Cardiac fibroblast (primary cell): ENCODE measurements at regions not wholly inside any gene's neighbourhood (a gene's known extent, or its start where the extent isn't known, plus 50 kb on each side); places are given as distances from the start of the nearest gene placed in this dataset.
A peak's percentile ranks its signal among the peaks of the same experiment; 100 is the strongest.

ENCODE experiments used
- DNase-seq, 2 donors: peaks; one replicate each; pipeline versions ENCODE4 v3.0.0 to v3.0.0-alpha.2; 2010; ENCODE audit warnings: low read depth in 2 of 2
- H3K4me3 ChIP-seq, 2 donors: replicated peaks in 1 of 2; 1 replicate in 1 of 2; 2 replicates in 1 of 2; pipeline ENCODE4 v1.5.1; 2011; ENCODE audit warnings: low read depth in 2 of 2, low read length in 2 of 2, mild to moderate bottlenecking in 2 of 2, moderate library complexity in 1 of 2
- CTCF ChIP-seq: IDR thresholded peaks from one replicate; pipeline ENCODE4 v1.5.1; 2011; ENCODE audit warnings: low read depth, mild to moderate bottlenecking, low read length, inconsistent platforms

DNA sequence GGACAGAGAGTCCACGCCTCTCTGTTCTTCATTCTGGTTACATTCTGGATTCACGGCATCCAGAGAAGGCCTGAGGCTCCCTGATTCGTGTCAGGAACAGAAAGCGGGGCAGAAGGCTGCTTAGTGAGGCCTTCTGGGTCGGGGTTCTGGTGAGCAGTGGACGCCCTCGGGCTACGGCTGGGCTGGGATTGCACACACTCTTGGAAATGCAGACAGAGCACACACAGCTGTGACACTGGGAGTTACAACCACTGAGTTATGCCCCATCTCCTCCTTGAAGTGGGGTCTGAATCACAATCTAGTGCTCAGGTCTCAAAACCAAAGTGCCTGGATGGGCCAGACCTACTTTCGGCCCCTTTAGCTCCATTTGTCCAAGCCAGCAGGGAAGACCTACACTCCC, 156.9 kb upstream of the GDF10 start:
- DNase-seq, result no peak
- TF ChIP-seq CTCF, result no peak
- H3K4me3 ChIP-seq, result no peak overlapping the region

GRCh38 chr10:47143473-47143872, 156.5 kb upstream of the GDF10 start:
- no peak for DNase-seq
- H3K4me3 ChIP-seq, result no peak overlapping the region
- no peak for TF ChIP-seq CTCF

- DNase-seq, result no peak
- TF ChIP-seq CTCF, result no peak
- no peak overlapping the region for H3K4me3 ChIP-seq
Observed at GRCh38 chr10:47144525-47144924, 155.5 kb upstream of the GDF10 start.

GRCh38 chr10:47145290-47145934, 154.6 kb upstream of the GDF10 start:
- TF ChIP-seq CTCF, result no peak
- no peak for DNase-seq
- H3K4me3 ChIP-seq, result no peak overlapping the region

- no peak for TF ChIP-seq CTCF
- H3K4me3 ChIP-seq, result no peak overlapping the region
- DNase-seq, result peak in 1 of 2 donors; percentile 9
Observed at GRCh38 chr10:47146572-47146971, 153.4 kb upstream of the GDF10 start.

- TF ChIP-seq CTCF, result no peak
- DNase-seq, result no peak
- no peak overlapping the region for H3K4me3 ChIP-seq
Observed at GRCh38 chr10:47147186-47147585, 152.8 kb upstream of the GDF10 start.

- no peak overlapping the region for H3K4me3 ChIP-seq
- TF ChIP-seq CTCF, result no peak
- DNase-seq, result no peak
Observed at GRCh38 chr10:47150581-47150980, 149.4 kb upstream of the GDF10 start.
